Stomach (tissue), 8 donors: ENCODE measurements at regions not wholly inside any gene's neighbourhood (a gene's known extent, or its start where the extent isn't known, plus 50 kb on each side); places are given as distances from the start of the nearest gene placed in this dataset.

Source experiments
- DNase-seq, 2 donors: peaks; one replicate each; pipeline versions ENCODE4 v3.0.0 to v3.0.0-alpha.2; 2013 to 2019
- H3K27ac ChIP-seq, 5 donors: fragments of 200-600 bp in 4 of 5; sonication (generic) in 4 of 5; one replicate each; pipeline ENCODE4 v1.5.1; 2013 to 2019; ENCODE audit warnings: mild to moderate bottlenecking in 1 of 5, moderate library complexity in 1 of 5
- H3K27me3 ChIP-seq, 3 donors: fragments of 200-600 bp; sonication (generic); one replicate each; pipeline ENCODE4 v1.5.1; 2017 to 2019; ENCODE audit warnings: mixed run types in 1 of 3
- H3K36me3 ChIP-seq, 4 donors: fragments of 200-600 bp; sonication (generic); 1 replicate in 3 of 4; 2 replicates in 1 of 4; pipeline ENCODE4 v1.5.1; 2016 to 2019
- H3K4me1 ChIP-seq, 4 donors: fragments of 200-600 bp; sonication (generic); one replicate each; pipeline ENCODE4 v1.5.1; 2016 to 2019
- H3K4me3 ChIP-seq, 4 donors: fragments of 200-600 bp; sonication (generic) in 3 of 4; one replicate each; pipeline ENCODE4 v1.5.1; 2016 to 2019; ENCODE audit warnings: mild to moderate bottlenecking in 1 of 4
- H3K9me3 ChIP-seq, 4 donors: fragments of 200-600 bp; sonication (generic); one replicate each; pipeline ENCODE4 v1.5.1; 2016 to 2019
- CTCF ChIP-seq, 7 experiments: fragments of 450-650 bp in 4 of 7; fragments of 200-600 bp in 3 of 7; sonication (generic) in 3 of 7; IDR thresholded peaks; one replicate each; pipeline ENCODE4 v1.5.1; 2016 to 2019; ENCODE audit warnings: antibody characterized with exemption in 7 of 7, control low read depth in 2 of 7, mild to moderate bottlenecking in 1 of 7
- EP300 ChIP-seq: sonication (generic); formaldehyde crosslinking; IDR thresholded peaks from one replicate; pipeline ENCODE4 v1.6.1; 2017; ENCODE audit warnings: antibody characterized with exemption
- POLR2A ChIP-seq, 4 donors: fragments of 450-650 bp; IDR thresholded peaks; one replicate each; pipeline ENCODE4 v1.6.1; 2016; ENCODE audit warnings: antibody characterized with exemption in 4 of 4, control low read depth in 2 of 4, mild to moderate bottlenecking in 1 of 4, moderate library complexity in 1 of 4
- POLR2AphosphoS5 ChIP-seq, 3 donors: sonication (generic); formaldehyde crosslinking; IDR thresholded peaks; one replicate each; pipeline ENCODE4 v1.6.1; 2016; ENCODE audit warnings: antibody characterized with exemption in 3 of 3
- WGBS, 5 donors: extraction: QIAGEN DNeasy Blood & Tissue Kit in 3 of 5; methylation state at CpG; one replicate each; pipeline versions ENCODE4 v1.1.5 to v1.1.7; 2013 to 2018; 5-methylcytosine and 5-hydroxymethylcytosine counted together
- intact Hi-C: fragments of 100-400 bp; cut with DNase I; formaldehyde crosslinking; loops from one replicate; pipeline ENCODE4 v1.15.1; 2023; ENCODE audit warnings: low total_unique reads
- donor health status: healthy with polysubstance abuse.
- donor health status: Bipolar disorder and iron deficiency.
- donor health status: healthy.

- intact Hi-C loops, result no loop called here
- no peak overlapping the region for H3K4me3 ChIP-seq
- H3K4me1 ChIP-seq, result no peaks in the 10 kb centered on the region
- 73 to 87% (median 86%) methylated on average over 3 of the region's 3 CpGs for WGBS, 5 donors
- no peaks in the 10 kb centered on the region for H3K27me3 ChIP-seq
- no peak overlapping the region for H3K27ac ChIP-seq
- no peaks in the 10 kb centered on the region for H3K9me3 ChIP-seq
- no peaks in the 10 kb centered on the region for H3K36me3 ChIP-seq
- no peak for TF ChIP-seq CTCF (IDR thresholded peaks at IDR 0.05)
- no peak for TF ChIP-seq POLR2AphosphoS5 (IDR thresholded peaks at IDR 0.05)
- TF ChIP-seq EP300, result no peak
- TF ChIP-seq POLR2A (IDR thresholded peaks at IDR 0.05), result no peak
- DNase-seq, result no peak
Measured at GRCh38 chr12:91441993-91442952, 259.7 kb upstream of the DCN start.

DNA sequence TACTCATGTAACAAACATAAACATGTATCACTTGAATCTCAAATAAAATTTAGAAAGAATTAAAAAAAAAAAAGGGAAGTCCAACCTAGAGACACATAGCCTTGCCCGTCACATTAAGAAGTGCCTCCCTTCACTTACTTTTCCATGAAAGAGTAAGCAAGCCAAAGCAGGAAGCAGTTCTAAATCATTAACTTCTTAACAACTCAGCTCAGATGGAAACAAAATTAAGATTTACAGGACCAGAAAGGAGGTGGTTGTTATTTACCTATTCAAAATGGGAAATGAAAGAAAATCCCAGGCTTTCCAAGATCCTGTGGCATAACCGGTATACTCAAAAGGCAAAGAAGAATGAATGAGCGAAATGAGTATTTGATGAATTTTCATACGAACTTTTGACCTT is 258.6 kb upstream of the DCN start:
- 88 to 96% (median 94%) methylated on average over 4 of the region's 4 CpGs for WGBS, 5 donors
- Histone ChIP-seq H3K36me3 (no peaks in the 10 kb centered on the region), H3K4me3 (no peak overlapping the region), H3K4me1 (no peaks in the 10 kb centered on the region), H3K27me3 (no peaks in the 10 kb centered on the region), H3K27ac (no peak overlapping the region), H3K9me3 (no peaks in the 10 kb centered on the region)
- DNase-seq, result no peak
- intact Hi-C loops, result no loop called here
- no peak for TF ChIP-seq EP300
- no peak for TF ChIP-seq CTCF (IDR thresholded peaks at IDR 0.05)
- no peak for TF ChIP-seq POLR2A (IDR thresholded peaks at IDR 0.05)
- TF ChIP-seq POLR2AphosphoS5 (IDR thresholded peaks at IDR 0.05), result no peak

DNA sequence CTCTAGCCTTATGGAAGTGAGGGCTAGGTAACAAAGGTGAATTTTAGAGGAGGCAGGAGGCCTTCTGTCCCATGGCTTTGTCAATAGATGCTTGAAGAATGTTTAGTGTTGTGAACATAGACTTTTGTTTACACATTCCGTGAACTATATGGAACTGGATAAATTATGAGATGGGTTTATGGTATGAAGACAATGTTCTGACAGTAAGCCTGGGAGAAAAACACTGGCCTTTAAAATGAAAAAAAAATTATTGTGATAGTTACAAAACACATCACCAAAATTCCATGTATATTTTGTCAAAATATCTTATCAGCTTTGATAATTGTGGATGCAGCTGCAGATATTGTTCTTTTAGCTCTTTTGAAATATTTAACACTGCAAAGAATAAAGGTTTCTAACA is 251.5 kb upstream of the DCN start:
- intact Hi-C loops, result no loop called here
- Histone ChIP-seq H3K9me3 (no peaks in the 10 kb centered on the region), H3K4me3 (no peak overlapping the region), H3K36me3 (no peaks in the 10 kb centered on the region), H3K27me3 (no peaks in the 10 kb centered on the region), H3K4me1 (no peaks in the 10 kb centered on the region), H3K27ac (no peak overlapping the region)
- TF ChIP-seq POLR2AphosphoS5 (IDR thresholded peaks at IDR 0.05) (no peak), EP300 (no peak), POLR2A (IDR thresholded peaks at IDR 0.05) (no peak), CTCF (IDR thresholded peaks at IDR 0.05) (no peak)
- DNase-seq, result no peak
- WGBS, 5 donors, result 75 to 88% (median 84%) methylated on average over 1 of the region's 1 CpG

- 47 to 84% (median 51%) methylated on average over 1 of the region's 1 CpG for WGBS, 5 donors
- no peak for TF ChIP-seq POLR2A (IDR thresholded peaks at IDR 0.05)
- no peak for TF ChIP-seq EP300
- no peak for TF ChIP-seq POLR2AphosphoS5 (IDR thresholded peaks at IDR 0.05)
- no peak for TF ChIP-seq CTCF (IDR thresholded peaks at IDR 0.05)
- Histone ChIP-seq H3K36me3 (no peaks in the 10 kb centered on the region), H3K9me3 (no peaks in the 10 kb centered on the region), H3K4me1 (no peaks in the 10 kb centered on the region), H3K27me3 (no peaks in the 10 kb centered on the region), H3K4me3 (no peak overlapping the region), H3K27ac (no peak overlapping the region)
- DNase-seq, result no peak
- intact Hi-C loops, result no loop called here
Measured at GRCh38 chr12:91432755-91433154, 250.1 kb upstream of the DCN start.
